HepG2 (cell line): ENCODE measurements at regions not wholly inside any gene's neighbourhood (a gene's known extent, or its start where the extent isn't known, plus 50 kb on each side); places are given as distances from the start of the nearest gene placed in this dataset.

Experiments used
- ATAC-seq: fragments of 200-7000 bp; cut with Tn5 transposase; 3 replicates; pipeline ENCODE4 v1.9.1; 2020; ENCODE audit warnings: mild to moderate bottlenecking, moderate library complexity
- BruUV-seq: library from RNA; stranded (reverse); fragments of 400-500 nt; replicated peaks from 2 replicates; lab custom pipeline; 2021; lab: Mats Ljungman, UMichigan
- CTCF ChIA-PET: fragments of 300-600 bp; formaldehyde crosslinking; extraction: SDS; loops from one replicate; lab custom pipeline; 2021; ENCODE audit warnings: low total read pairs, inconsistent platforms, low intra/inter-chr PET ratio; lab: Yijun Ruan, JAX
- POLR2A ChIA-PET: fragments of 350-600 bp; sonication (Branson Sonifier 250); formaldehyde crosslinking; loops from one replicate; lab custom pipeline; 2020; ENCODE audit warnings: antibody characterized with exemption, inconsistent platforms; lab: Yijun Ruan, JAX
- DNase-seq: peaks from one replicate; pipeline ENCODE4 v3.0.0-alpha.2; 2015; ENCODE audit warnings: low spot score
- FAIRE-seq: peaks from 3 replicates; lab custom pipeline; 2011; peaks lifted over from hg19 to GRCh38; lab: Jason Lieb, UNC
- H2AFZ ChIP-seq: one replicate; pipeline ENCODE4 v1.6.1; 2011; ENCODE audit warnings: low read length, inconsistent platforms
- H3K27ac ChIP-seq: fragments of 300-600 bp; 3 replicates; pipeline ENCODE4 v1.8.0; 2011; ENCODE audit warnings: mixed run types, mild to moderate bottlenecking, mixed read lengths, low read length, inconsistent platforms; ENCODE audit not compliant: insufficient read depth; ENCODE audit errors: extremely low read length
- H3K27me3 ChIP-seq, 2 experiments: fragments of 200-600 bp in 1 of 2; 2 replicates in 1 of 2; 3 replicates in 1 of 2; pipeline versions ENCODE4 v1.6.0 to v1.8.0; 2011; ENCODE audit warnings: low read length in 2 of 2, mild to moderate bottlenecking in 2 of 2, moderate library complexity in 2 of 2, inconsistent platforms in 1 of 2; ENCODE audit not compliant: insufficient read depth in 2 of 2, control insufficient read depth in 1 of 2
- H3K36me3 ChIP-seq, 2 experiments: fragments of 200-600 bp in 1 of 2; replicated peaks in 1 of 2; 2 replicates in 1 of 2; 3 replicates in 1 of 2; pipeline versions ENCODE4 v1.5.1 to v1.8.0; 2011; ENCODE audit warnings: low read length in 2 of 2, inconsistent platforms in 1 of 2; ENCODE audit not compliant: insufficient read depth in 2 of 2, control insufficient read depth in 1 of 2
- H3K4me1 ChIP-seq: 2 replicates; pipeline ENCODE4 v1.5.1; 2012; ENCODE audit warnings: low read length, inconsistent platforms; ENCODE audit not compliant: insufficient read depth
- H3K4me2 ChIP-seq: 2 replicates; pipeline ENCODE4 v1.6.0; 2011; ENCODE audit warnings: low read depth, low read length, inconsistent platforms
- H3K4me3 ChIP-seq, 3 experiments: fragments of 200-600 bp in 1 of 3; sonication (generic), shearing (Covaris generic) in 1 of 3; replicated peaks in 1 of 3; 2 replicates each; pipeline ENCODE4 v1.5.1; 2011 to 2016; ENCODE audit warnings: low read length in 3 of 3, inconsistent platforms in 2 of 3, low read depth in 2 of 3, mild to moderate bottlenecking in 2 of 3, control low read depth in 1 of 3, mixed read lengths in 1 of 3; ENCODE audit not compliant: insufficient read depth in 1 of 3
- H3K79me2 ChIP-seq: one replicate; pipeline ENCODE4 v1.6.1; 2011; ENCODE audit warnings: low read length, inconsistent platforms; ENCODE audit not compliant: insufficient read depth
- H3K9ac ChIP-seq: 2 replicates; pipeline ENCODE4 v1.6.0; 2011; ENCODE audit warnings: mild to moderate bottlenecking, low read depth, low read length, inconsistent platforms; ENCODE audit not compliant: insufficient read depth
- H3K9me3 ChIP-seq: 2 replicates; pipeline ENCODE4 v1.5.1; 2012; ENCODE audit warnings: mild to moderate bottlenecking, low read length
- H4K20me1 ChIP-seq: 2 replicates; pipeline ENCODE4 v1.6.0; 2011; ENCODE audit warnings: inconsistent platforms, mild to moderate bottlenecking, low read length, moderate library complexity; ENCODE audit not compliant: insufficient read depth
- EEA1 ChIP-seq: sonication (generic); formaldehyde crosslinking; IDR thresholded peaks from 2 replicates; pipeline ENCODE4 v1.5.1; 2020; ENCODE audit warnings: mild to moderate bottlenecking, missing genetic modification reagents, borderline replicate concordance
- HOXA5 ChIP-seq: sonication (generic); formaldehyde crosslinking; IDR thresholded peaks from 2 replicates; pipeline ENCODE4 v1.4.0; 2020; ENCODE audit warnings: missing genetic modification reagents
- MIXL1 ChIP-seq: IDR thresholded peaks from 2 replicates; pipeline ENCODE4 v1.6.1; 2016
- PBX3 ChIP-seq: sonication (generic); formaldehyde crosslinking; IDR thresholded peaks from 2 replicates; pipeline ENCODE4 v1.8.1; 2023; ENCODE audit warnings: missing genetic modification reagents, inconsistent platforms, borderline replicate concordance
- RBFOX2 ChIP-seq: fragments of 200-400 bp; formaldehyde crosslinking; IDR thresholded peaks from 2 replicates; pipeline ENCODE4 v1.6.1; 2017; ENCODE audit warnings: low read depth, mild to moderate bottlenecking, low read length
- ZBTB1 ChIP-seq: sonication (generic); formaldehyde crosslinking; IDR thresholded peaks from 2 replicates; pipeline ENCODE4 v1.4.0; 2020; ENCODE audit warnings: missing genetic modification reagents, borderline replicate concordance
- ZBTB20 ChIP-seq: sonication (generic); formaldehyde crosslinking; IDR thresholded peaks from 2 replicates; pipeline ENCODE4 v1.8.1; 2023; ENCODE audit warnings: missing genetic modification reagents, low read depth, mild to moderate bottlenecking, borderline replicate concordance
- ZMAT3 ChIP-seq: sonication (generic); formaldehyde crosslinking; conservative IDR thresholded peaks from 2 replicates; pipeline ENCODE4 v1.7.0; 2021; ENCODE audit warnings: missing genetic modification reagents
- ZNF225 ChIP-seq: sonication (generic); formaldehyde crosslinking; IDR thresholded peaks from 2 replicates; pipeline ENCODE4 v1.4.0; 2020; ENCODE audit warnings: mild to moderate bottlenecking, missing genetic modification reagents
- ZNF318 ChIP-seq: sonication (generic); formaldehyde crosslinking; IDR thresholded peaks from 2 replicates; pipeline ENCODE4 v1.4.0; 2020; ENCODE audit warnings: mild to moderate bottlenecking, missing genetic modification reagents
- ZNF724P ChIP-seq: sonication (generic); formaldehyde crosslinking; IDR thresholded peaks from 2 replicates; pipeline ENCODE4 v1.8.0; 2022; ENCODE audit warnings: missing genetic modification reagents, borderline replicate concordance
- WGBS: methylation state at CpG from one replicate; pipeline ENCODE4 v1.1.6; 2017; ENCODE audit warnings: low lambda C conversion rate; 5-methylcytosine and 5-hydroxymethylcytosine counted together
- in situ Hi-C: cut with HindIII; loops from 2 replicates; pipeline ENCODE4 v1.10.0; 2017; ENCODE audit warnings: low pct_unique_long_range_greater_than_20kb; ENCODE audit not compliant: extremely low pct_ligation_motif_present
- intact Hi-C: fragments of 100-400 bp; cut with micrococcal nuclease; formaldehyde crosslinking; loops from one replicate; pipeline ENCODE4 v1.10.0; 2022; ENCODE audit not compliant: unreplicated experiment

DNA sequence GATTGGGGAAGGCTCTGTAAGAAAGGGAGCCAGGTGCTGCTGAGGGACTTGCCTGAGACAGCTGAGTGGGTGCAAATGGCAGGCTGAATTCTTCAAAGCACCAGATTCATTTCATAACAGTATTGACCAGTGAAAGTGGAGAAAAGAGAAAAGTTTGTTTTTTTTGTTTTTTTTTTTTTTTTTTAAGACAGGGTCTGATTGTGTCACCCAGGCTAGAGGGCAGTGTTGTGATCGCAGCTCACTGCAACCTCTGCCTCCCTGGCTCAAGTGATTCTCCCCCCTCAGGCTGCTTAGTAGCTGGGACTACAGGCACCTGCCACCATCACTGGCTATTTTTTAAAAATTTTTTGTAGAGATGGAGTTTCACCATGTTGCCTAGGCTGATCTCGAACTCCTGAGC is 494.0 kb downstream of the MIAT start (continued):
- TF ChIP-seq ZBTB20 (no peak), ZNF225 (CRISPR knock-in tag) (no peak)
- TF ChIP-seq, all 625 proteins: peak for 0

GRCh38 chr22:27152033-27152432 is 494.6 kb downstream of the MIAT start:
- no peaks in the 10 kb centered on the region for H3K9me3 ChIP-seq
- in situ Hi-C loops: no loop called here
- intact Hi-C loops: no loop called here
- H3K4me1 ChIP-seq: no peaks in the 10 kb centered on the region
- ChIA-PET CTCF (no interaction called here), POLR2A (no interaction called here)
- no peaks in the 10 kb centered on the region for H4K20me1 ChIP-seq
- no peak for TF ChIP-seq MIXL1 (CRISPR knock-in tag)
- TF ChIP-seq ZBTB1 (CRISPR knock-in tag): no peak
- no peak for TF ChIP-seq RBFOX2
- TF ChIP-seq HOXA5 (CRISPR knock-in tag): no peak
- no peak for TF ChIP-seq PBX3 (CRISPR knock-in tag)
- TF ChIP-seq ZNF724P (CRISPR knock-in tag): no peak
- no peak for TF ChIP-seq ZMAT3
- no peak for TF ChIP-seq ZNF318 (CRISPR knock-in tag)
- no peak for TF ChIP-seq EEA1 (CRISPR knock-in tag)
- H3K4me3 ChIP-seq: no peak overlapping the region
- BruUV-seq: no TSS peak
- FAIRE-seq (no peak), DNase-seq (no peak), ATAC-seq (no peak)
- H3K9ac ChIP-seq: no peak overlapping the region
- no peak overlapping the region for H2AFZ ChIP-seq
- no peaks in the 10 kb centered on the region for H3K36me3 ChIP-seq
- no peaks in the 10 kb centered on the region for H3K79me2 ChIP-seq
- 37% methylated on average over 2 of the region's 2 CpGs for WGBS
- H3K27ac ChIP-seq: no peak overlapping the region
- H3K4me2 ChIP-seq: no peak overlapping the region
- H3K27me3 ChIP-seq: peaks cover 0 to 7% of the 10 kb centered on the region in 2 experiments; a peak in 2 of 5 replicates
